IPS-20b (cell line): ENCODE measurements at regions not wholly inside any gene's neighbourhood (a gene's known extent, or its start where the extent isn't known, plus 50 kb on each side); places are given as distances from the start of the nearest gene placed in this dataset.

ENCODE experiments used
- H3K27ac ChIP-seq: one replicate; pipeline ENCODE4 v1.5.1; 2013; ENCODE audit warnings: low read length
- H3K27me3 ChIP-seq: 2 replicates; pipeline ENCODE4 v1.6.1; 2013; ENCODE audit warnings: mild to moderate bottlenecking, low read length, inconsistent platforms; ENCODE audit not compliant: insufficient read depth
- H3K36me3 ChIP-seq: 2 replicates; pipeline ENCODE4 v1.6.1; 2013; ENCODE audit warnings: low read depth, mild to moderate bottlenecking, inconsistent platforms, low read length, moderate library complexity; ENCODE audit not compliant: insufficient read depth
- H3K4me1 ChIP-seq: 2 replicates; pipeline ENCODE4 v1.6.1; 2013; ENCODE audit warnings: mild to moderate bottlenecking, control low read depth, inconsistent platforms, low read length, moderate library complexity; ENCODE audit not compliant: insufficient read depth
- H3K4me3 ChIP-seq: 2 replicates; pipeline ENCODE4 v1.5.1; 2013; ENCODE audit warnings: mild to moderate bottlenecking, low read length, inconsistent platforms
- H3K9ac ChIP-seq: 2 replicates; pipeline ENCODE4 v1.6.1; 2013; ENCODE audit warnings: low read depth, mild to moderate bottlenecking, inconsistent platforms, low read length, moderate library complexity
- H3K9me3 ChIP-seq: 2 replicates; pipeline ENCODE4 v1.6.1; 2013; ENCODE audit warnings: mild to moderate bottlenecking, low read depth, low read length, inconsistent platforms; ENCODE audit not compliant: insufficient read depth

- Histone ChIP-seq H3K27me3 (no peaks in the 10 kb centered on the region), H3K9me3 (no peaks in the 10 kb centered on the region), H3K9ac (peak overlapping the region; percentile 41; the same call in 1 of the 2 replicates), H3K36me3 (no peaks in the 10 kb centered on the region), H3K27ac (no peak overlapping the region), H3K4me1 (peaks cover 6% of the 10 kb centered on the region; the same call in 1 of the 2 replicates), H3K4me3 (no peak overlapping the region)
These were observed 451.9 kb downstream of the SMARCA1 start for GRCh38 chrX:129071390-129071789.

DNA sequence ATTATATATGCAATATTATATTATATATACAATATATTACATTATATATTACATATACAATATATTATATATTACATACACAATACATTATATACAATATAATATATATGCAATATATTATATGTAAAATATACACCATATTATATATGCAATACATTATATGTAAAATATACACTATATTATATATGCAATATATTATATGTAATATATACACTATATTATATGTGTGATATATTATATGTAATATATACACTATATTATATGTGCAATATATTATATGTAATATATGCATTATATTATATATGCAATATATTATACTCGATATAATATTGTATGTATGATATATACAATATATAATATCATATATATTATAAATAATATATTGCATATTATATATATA, 457.4 kb downstream of the SMARCA1 start:
- Histone ChIP-seq H3K4me3 (no peak overlapping the region), H3K27ac (no peak overlapping the region), H3K36me3 (no peaks in the 10 kb centered on the region), H3K4me1 (no peaks in the 10 kb centered on the region; the same call in 1 of the 2 replicates), H3K9ac (no peak overlapping the region), H3K27me3 (no peaks in the 10 kb centered on the region), H3K9me3 (no peaks in the 10 kb centered on the region)

- no peak overlapping the region for H3K4me3 ChIP-seq
- no peaks in the 10 kb centered on the region for H3K9me3 ChIP-seq
- H3K27ac ChIP-seq = no peak overlapping the region
- peaks cover 12% of the 10 kb centered on the region; the same call in 1 of the 2 replicates for H3K4me1 ChIP-seq
- no peaks in the 10 kb centered on the region for H3K27me3 ChIP-seq
- H3K9ac ChIP-seq = no peak overlapping the region
- no peaks in the 10 kb centered on the region for H3K36me3 ChIP-seq
These were observed 464.9 kb downstream of the SMARCA1 start for GRCh38 chrX:129058405-129058804.

DNA sequence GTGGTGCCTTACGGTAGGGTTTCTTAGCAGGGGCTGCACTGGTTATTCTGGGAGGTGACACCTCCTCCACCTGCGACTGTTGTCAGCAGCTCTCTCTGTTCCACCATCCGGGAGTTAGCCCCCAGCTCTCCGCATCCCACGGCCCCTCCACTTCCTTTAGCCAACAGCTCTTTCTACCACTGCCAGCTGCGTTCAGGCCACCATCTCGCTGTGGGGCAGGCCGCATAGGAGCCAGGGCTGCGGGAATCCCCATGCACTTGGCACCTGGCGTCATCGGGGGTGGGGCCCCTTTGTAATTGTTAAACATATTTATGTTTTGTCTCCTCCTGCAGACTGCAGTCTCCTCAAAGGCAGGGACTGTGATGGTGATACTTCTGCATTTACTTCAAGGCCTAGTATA, 480.2 kb downstream of the SMARCA1 start:
- no peak overlapping the region for H3K4me3 ChIP-seq
- no peak overlapping the region for H3K27ac ChIP-seq
- H3K9me3 ChIP-seq = peaks cover 7% of the 10 kb centered on the region
- H3K36me3 ChIP-seq = no peaks in the 10 kb centered on the region
- H3K4me1 ChIP-seq = no peaks in the 10 kb centered on the region
- H3K9ac ChIP-seq = no peak overlapping the region
- no peaks in the 10 kb centered on the region for H3K27me3 ChIP-seq

- no peaks in the 10 kb centered on the region; the same call in 1 of the 2 replicates for H3K4me1 ChIP-seq
- H3K4me3 ChIP-seq = no peak overlapping the region
- H3K27ac ChIP-seq = no peak overlapping the region
- no peaks in the 10 kb centered on the region for H3K36me3 ChIP-seq
- no peak overlapping the region for H3K9ac ChIP-seq
- no peaks in the 10 kb centered on the region for H3K27me3 ChIP-seq
- peaks cover 7% of the 10 kb centered on the region for H3K9me3 ChIP-seq
These were observed 482.0 kb downstream of the SMARCA1 start for GRCh38 chrX:129041319-129041718.

- Histone ChIP-seq H3K27me3 (no peaks in the 10 kb centered on the region), H3K36me3 (no peaks in the 10 kb centered on the region), H3K4me1 (no peaks in the 10 kb centered on the region; the same call in 1 of the 2 replicates), H3K4me3 (no peak overlapping the region), H3K27ac (no peak overlapping the region), H3K9me3 (peaks cover 7% of the 10 kb centered on the region), H3K9ac (no peak overlapping the region)
These were observed 483.2 kb downstream of the SMARCA1 start for GRCh38 chrX:129040124-129040523.

DNA sequence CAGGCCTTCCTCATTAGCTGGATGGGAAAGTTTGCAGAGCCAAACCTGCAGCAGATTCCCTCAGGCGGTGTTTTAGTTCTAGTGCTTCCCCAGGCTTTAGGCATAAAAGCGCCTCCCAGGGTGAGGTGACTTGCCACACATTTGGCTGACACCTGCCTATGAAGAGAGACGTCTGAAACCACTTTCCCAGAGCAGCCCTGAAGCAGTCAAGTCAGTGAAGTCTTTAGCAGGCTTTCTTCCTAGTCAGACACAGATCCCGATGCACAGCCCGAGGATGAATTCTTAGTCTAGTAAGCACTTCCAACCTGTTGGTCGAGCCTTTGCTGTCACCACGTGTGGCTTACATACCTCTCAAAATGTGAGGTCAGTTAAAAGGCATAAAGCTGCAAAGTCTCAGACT, 484.1 kb downstream of the SMARCA1 start:
- Histone ChIP-seq H3K9ac (no peak overlapping the region), H3K4me1 (no peaks in the 10 kb centered on the region; the same call in 1 of the 2 replicates), H3K27me3 (no peaks in the 10 kb centered on the region)

DNA sequence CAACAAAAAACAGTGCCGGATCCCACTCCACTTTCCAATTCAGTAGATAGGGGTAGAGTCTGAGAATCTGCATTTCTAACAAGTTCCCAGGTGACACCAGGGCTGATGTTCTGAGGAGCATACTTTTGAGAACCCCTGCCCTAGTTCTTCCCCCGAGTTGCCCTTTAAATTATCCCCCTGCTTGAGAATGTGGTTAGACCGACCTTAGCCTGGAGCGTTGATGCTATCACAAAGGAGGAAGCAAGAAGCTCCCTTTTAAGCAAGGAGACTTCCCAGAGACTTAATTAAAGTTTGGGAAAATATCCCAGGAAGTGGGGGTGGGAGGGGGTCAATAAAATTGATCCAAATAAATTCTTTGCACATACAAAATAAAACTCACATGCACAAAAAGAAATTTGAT, 485.9 kb downstream of the SMARCA1 start:
- Histone ChIP-seq H3K4me3 (no peak overlapping the region), H3K9me3 (no peaks in the 10 kb centered on the region), H3K9ac (no peak overlapping the region), H3K27ac (no peak overlapping the region), H3K27me3 (no peaks in the 10 kb centered on the region), H3K4me1 (no peaks in the 10 kb centered on the region; the same call in 1 of the 2 replicates), H3K36me3 (no peaks in the 10 kb centered on the region)

More for the DNA sequence above, 484.1 kb downstream of the SMARCA1 start:
- no peak overlapping the region for H3K4me3 ChIP-seq
- peaks cover 7% of the 10 kb centered on the region for H3K9me3 ChIP-seq
- no peak overlapping the region for H3K27ac ChIP-seq
- H3K36me3 ChIP-seq = no peaks in the 10 kb centered on the region

DNA sequence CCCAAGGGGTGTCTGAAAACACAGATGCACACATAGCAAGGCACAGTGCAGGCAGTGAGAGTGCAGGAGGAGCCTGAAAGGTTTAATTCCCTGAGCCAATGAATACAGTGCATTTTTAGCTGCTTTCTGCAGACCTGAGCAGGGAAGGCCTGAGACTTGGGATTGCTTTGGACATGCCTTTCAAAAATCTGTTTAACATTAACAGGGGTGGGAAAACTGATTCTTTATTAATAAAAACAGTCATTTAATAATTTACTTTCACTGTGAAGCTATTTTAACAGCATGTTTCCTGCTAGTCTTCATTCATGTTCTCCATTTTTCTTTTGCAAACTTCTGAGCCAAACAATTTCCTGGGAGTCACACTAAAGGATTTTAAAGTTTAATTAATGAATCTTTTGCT, 488.1 kb downstream of the SMARCA1 start:
- Histone ChIP-seq H3K4me3 (no peak overlapping the region), H3K27ac (no peak overlapping the region), H3K9me3 (no peaks in the 10 kb centered on the region), H3K27me3 (no peaks in the 10 kb centered on the region), H3K9ac (no peak overlapping the region), H3K36me3 (no peaks in the 10 kb centered on the region), H3K4me1 (no peaks in the 10 kb centered on the region; the same call in 1 of the 2 replicates)

DNA sequence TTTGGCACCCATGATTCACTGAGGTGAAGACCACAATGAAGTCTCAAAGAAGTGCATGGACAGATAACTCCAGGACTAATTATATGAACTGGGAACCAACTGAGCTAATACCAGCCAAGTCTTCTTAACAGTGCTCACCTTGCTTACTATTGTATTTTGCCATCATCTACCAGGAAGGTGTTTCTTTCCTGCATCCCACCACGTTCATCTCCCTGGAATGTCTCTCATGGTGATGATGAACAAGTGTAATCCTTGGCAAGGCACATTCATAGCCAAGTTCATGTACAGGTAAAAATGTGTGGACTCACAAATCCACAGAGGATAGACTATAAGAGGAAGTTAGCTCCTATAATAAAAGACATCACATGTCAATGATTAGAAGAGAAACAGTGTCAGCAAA, 489.1 kb downstream of the SMARCA1 start:
- H3K9ac ChIP-seq = no peak overlapping the region
- H3K4me3 ChIP-seq = no peak overlapping the region
- no peaks in the 10 kb centered on the region for H3K27me3 ChIP-seq
- H3K4me1 ChIP-seq = no peaks in the 10 kb centered on the region; the same call in 1 of the 2 replicates
- no peaks in the 10 kb centered on the region for H3K36me3 ChIP-seq
- H3K27ac ChIP-seq = no peak overlapping the region
- no peaks in the 10 kb centered on the region for H3K9me3 ChIP-seq

GRCh38 chrX:129026202-129026601, 497.1 kb downstream of the SMARCA1 start:
- Histone ChIP-seq H3K36me3 (no peaks in the 10 kb centered on the region), H3K4me1 (no peaks in the 10 kb centered on the region), H3K9me3 (no peaks in the 10 kb centered on the region), H3K4me3 (no peak overlapping the region), H3K9ac (no peak overlapping the region), H3K27ac (no peak overlapping the region), H3K27me3 (no peaks in the 10 kb centered on the region)

- Histone ChIP-seq H3K4me1 (no peaks in the 10 kb centered on the region), H3K36me3 (no peaks in the 10 kb centered on the region), H3K27me3 (no peaks in the 10 kb centered on the region), H3K27ac (no peak overlapping the region), H3K9me3 (no peaks in the 10 kb centered on the region), H3K4me3 (no peak overlapping the region), H3K9ac (no peak overlapping the region)
These were observed 497.9 kb downstream of the SMARCA1 start for GRCh38 chrX:129025376-129025775.
